Mammary epithelial cell (primary cell): ENCODE measurements at regions not wholly inside any gene's neighbourhood (a gene's known extent, or its start where the extent isn't known, plus 50 kb on each side); places are given as distances from the start of the nearest gene placed in this dataset.

Experiments
- EZH2 ChIP-seq: IDR thresholded peaks from 2 replicates; pipeline ENCODE4 v1.6.1; 2012; ENCODE audit warnings: low read length, inconsistent platforms, borderline replicate concordance
- TF ChIP-seq, protein P1 (sequence below), 2 donors: IDR thresholded peaks in 1 of 2; conservative IDR thresholded peaks in 1 of 2; 2 replicates each; pipeline ENCODE4 v1.5.1; 2011 to 2012; ENCODE audit warnings: inconsistent platforms in 2 of 2, low read length in 2 of 2, mild to moderate bottlenecking in 2 of 2, control low read depth in 1 of 2, low read depth in 1 of 2; ENCODE audit not compliant: insufficient read depth in 1 of 2; ENCODE audit errors: extremely low read depth in 1 of 2

GRCh38 chr2:153715218-153715850 is 156.4 kb upstream of the GALNT13 start:
- no peak for TF ChIP-seq EZH2
- TF ChIP-seq, protein P1, sequence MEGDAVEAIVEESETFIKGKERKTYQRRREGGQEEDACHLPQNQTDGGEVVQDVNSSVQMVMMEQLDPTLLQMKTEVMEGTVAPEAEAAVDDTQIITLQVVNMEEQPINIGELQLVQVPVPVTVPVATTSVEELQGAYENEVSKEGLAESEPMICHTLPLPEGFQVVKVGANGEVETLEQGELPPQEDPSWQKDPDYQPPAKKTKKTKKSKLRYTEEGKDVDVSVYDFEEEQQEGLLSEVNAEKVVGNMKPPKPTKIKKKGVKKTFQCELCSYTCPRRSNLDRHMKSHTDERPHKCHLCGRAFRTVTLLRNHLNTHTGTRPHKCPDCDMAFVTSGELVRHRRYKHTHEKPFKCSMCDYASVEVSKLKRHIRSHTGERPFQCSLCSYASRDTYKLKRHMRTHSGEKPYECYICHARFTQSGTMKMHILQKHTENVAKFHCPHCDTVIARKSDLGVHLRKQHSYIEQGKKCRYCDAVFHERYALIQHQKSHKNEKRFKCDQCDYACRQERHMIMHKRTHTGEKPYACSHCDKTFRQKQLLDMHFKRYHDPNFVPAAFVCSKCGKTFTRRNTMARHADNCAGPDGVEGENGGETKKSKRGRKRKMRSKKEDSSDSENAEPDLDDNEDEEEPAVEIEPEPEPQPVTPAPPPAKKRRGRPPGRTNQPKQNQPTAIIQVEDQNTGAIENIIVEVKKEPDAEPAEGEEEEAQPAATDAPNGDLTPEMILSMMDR (conservative IDR thresholded peaks at IDR 0.05 in 1 of 2, IDR thresholded peaks at IDR 0.05 in 1 of 2; ENCODE audit: extremely low read depth in 1 of 2, insufficient read depth in 1 of 2, low read depth in 1 of 2, low read length in 2 of 2), result no peak
